ENCODE measurements at regions not wholly inside any gene's neighbourhood (a gene's known extent, or its start where the extent isn't known, plus 50 kb on each side); places are given as distances from the start of the nearest gene placed in this dataset.

- no peak for TF ChIP-seq CTCF (IDR thresholded peaks at IDR 0.05; ENCODE audit: low read depth, low read length)
Measured at GRCh38 chr17:14739656-14740431, 439.0 kb downstream of the HS3ST3B1 start.

GRCh38 chr17:14738652-14738988, 437.7 kb downstream of the HS3ST3B1 start:
- Histone ChIP-seq H3K27me3 (ENCODE audit: insufficient read depth, low read depth, severe bottlenecking) (no peaks in the 10 kb centered on the region), H3K27ac (no peak overlapping the region), H3K4me3 (ENCODE audit: low read depth, low read length) (no peak overlapping the region), H3K9me3 (ENCODE audit: severe bottlenecking) (no peaks in the 10 kb centered on the region), H3K36me3 (no peaks in the 10 kb centered on the region)
- DNase-seq: no peak
- no peak for TF ChIP-seq CTCF (IDR thresholded peaks at IDR 0.05; ENCODE audit: low read depth, low read length)

More at GRCh38 chr17:14739656-14740431, 439.0 kb downstream of the HS3ST3B1 start:
- Histone ChIP-seq H3K27me3 (ENCODE audit: insufficient read depth, low read depth, severe bottlenecking) (no peaks in the 10 kb centered on the region), H3K4me3 (ENCODE audit: low read depth, low read length) (no peak overlapping the region), H3K36me3 (no peaks in the 10 kb centered on the region), H3K27ac (no peak overlapping the region), H3K9me3 (ENCODE audit: severe bottlenecking) (no peaks in the 10 kb centered on the region)
- DNase-seq: no peak

- DNase-seq: peak; percentile 44
- Histone ChIP-seq H3K27me3 (ENCODE audit: insufficient read depth, low read depth, severe bottlenecking) (no peaks in the 10 kb centered on the region), H3K9me3 (ENCODE audit: severe bottlenecking) (no peaks in the 10 kb centered on the region), H3K27ac (no peak overlapping the region), H3K36me3 (no peaks in the 10 kb centered on the region), H3K4me3 (ENCODE audit: low read depth, low read length) (no peak overlapping the region)
- TF ChIP-seq CTCF (IDR thresholded peaks at IDR 0.05; ENCODE audit: low read depth, low read length): peak; percentile 64
Measured at GRCh38 chr17:14737984-14738651, 437.2 kb downstream of the HS3ST3B1 start.

GRCh38 chr17:14736631-14737030, 435.8 kb downstream of the HS3ST3B1 start:
- DNase-seq: no peak
- no peak overlapping the region for H3K27ac ChIP-seq
- no peaks in the 10 kb centered on the region for H3K27me3 ChIP-seq (ENCODE audit: insufficient read depth, low read depth, severe bottlenecking)

GRCh38 chr17:14733376-14733775, 432.5 kb downstream of the HS3ST3B1 start:
- Histone ChIP-seq H3K36me3 (no peaks in the 10 kb centered on the region), H3K9me3 (ENCODE audit: severe bottlenecking) (no peaks in the 10 kb centered on the region), H3K27ac (no peak overlapping the region), H3K27me3 (ENCODE audit: insufficient read depth, low read depth, severe bottlenecking) (no peaks in the 10 kb centered on the region), H3K4me3 (ENCODE audit: low read depth, low read length) (no peak overlapping the region)
- DNase-seq: no peak
- no peak for TF ChIP-seq CTCF (IDR thresholded peaks at IDR 0.05; ENCODE audit: low read depth, low read length)

More at GRCh38 chr17:14736631-14737030, 435.8 kb downstream of the HS3ST3B1 start:
- Histone ChIP-seq H3K36me3 (no peaks in the 10 kb centered on the region), H3K9me3 (ENCODE audit: severe bottlenecking) (no peaks in the 10 kb centered on the region), H3K4me3 (ENCODE audit: low read depth, low read length) (no peak overlapping the region)
- no peak for TF ChIP-seq CTCF (IDR thresholded peaks at IDR 0.05; ENCODE audit: low read depth, low read length)

All from WERI-Rb-1 (cell line).